GM23338 (cell line): ENCODE measurements at regions not wholly inside any gene's neighbourhood (a gene's known extent, or its start where the extent isn't known, plus 50 kb on each side); places are given as distances from the start of the nearest gene placed in this dataset.

Experiments
- ATAC-seq: fragments of 200-7000 bp; cut with Tn5 transposase; 3 replicates; pipeline ENCODE4 v1.9.1; 2020
- DNase-seq: peaks from one replicate; pipeline ENCODE4 v3.0.0-alpha.2; 2015; ENCODE audit warnings: low spot score
- H2AFZ ChIP-seq: fragments of 200-600 bp; sonication (generic); 2 replicates; pipeline ENCODE4 v1.8.0; 2016; ENCODE audit warnings: antibody characterized with exemption, mild to moderate bottlenecking, moderate library complexity
- H3F3A ChIP-seq: fragments of 200-600 bp; sonication (generic); replicated peaks from 2 replicates; pipeline ENCODE4 v1.8.0; 2017; ENCODE audit warnings: antibody characterized with exemption, mixed run types, low read depth
- H3K27ac ChIP-seq: fragments of 200-600 bp; sonication (generic); 2 replicates; pipeline ENCODE4 v1.6.1; 2016; ENCODE audit warnings: low read depth
- H3K27me3 ChIP-seq: fragments of 200-600 bp; sonication (generic); 2 replicates; pipeline ENCODE4 v1.8.0; 2016; ENCODE audit warnings: mild to moderate bottlenecking, mixed run types, moderate library complexity; ENCODE audit not compliant: insufficient read depth
- H3K36me3 ChIP-seq: fragments of 200-600 bp; sonication (generic); 2 replicates; pipeline ENCODE4 v1.8.0; 2016; ENCODE audit warnings: mild to moderate bottlenecking; ENCODE audit not compliant: insufficient read depth
- H3K4me1 ChIP-seq: fragments of 200-600 bp; sonication (generic); 2 replicates; pipeline ENCODE4 v1.8.0; 2016; ENCODE audit warnings: mild to moderate bottlenecking, moderate library complexity; ENCODE audit not compliant: insufficient read depth
- H3K4me2 ChIP-seq: fragments of 200-600 bp; sonication (generic); 2 replicates; pipeline ENCODE4 v1.7.1; 2017; ENCODE audit warnings: mixed run types
- H3K4me3 ChIP-seq: fragments of 200-600 bp; sonication (generic); 2 replicates; pipeline ENCODE4 v1.6.1; 2016; ENCODE audit warnings: mixed run types
- H3K79me2 ChIP-seq: fragments of 200-600 bp; sonication (generic); replicated peaks from 2 replicates; pipeline ENCODE4 v1.8.0; 2017; ENCODE audit warnings: mild to moderate bottlenecking; ENCODE audit not compliant: insufficient read depth
- H3K9me2 ChIP-seq: fragments of 200-600 bp; sonication (generic); 2 replicates; pipeline ENCODE4 v1.8.0; 2017; ENCODE audit not compliant: insufficient read depth
- H4K20me1 ChIP-seq: fragments of 200-600 bp; sonication (generic); replicated peaks from 2 replicates; pipeline ENCODE4 v1.8.0; 2017; ENCODE audit warnings: mild to moderate bottlenecking; ENCODE audit not compliant: insufficient read depth
- H3K27ac Mint-ChIP-seq: 2 replicates; pipeline ENCODE4 v1.8.0; 2020; ENCODE audit warnings: inconsistent platforms, mild to moderate bottlenecking, moderate library complexity, mixed read lengths
- H3K27me3 Mint-ChIP-seq: 3 replicates; pipeline ENCODE4 v1.8.0; 2022; ENCODE audit warnings: low read depth, mild to moderate bottlenecking, moderate library complexity, mixed read lengths, inconsistent platforms; ENCODE audit not compliant: insufficient read depth, poor library complexity
- H3K36me3 Mint-ChIP-seq: 3 replicates; pipeline ENCODE4 v1.8.0; 2021; ENCODE audit warnings: low read depth, mild to moderate bottlenecking, inconsistent platforms, moderate library complexity, mixed read lengths
- H3K4me1 Mint-ChIP-seq: 3 replicates; pipeline ENCODE4 v1.8.0; 2020; ENCODE audit warnings: mild to moderate bottlenecking, inconsistent platforms, mixed read lengths
- H3K4me3 Mint-ChIP-seq: 3 replicates; pipeline ENCODE4 v1.8.0; 2021; ENCODE audit warnings: moderate library complexity, mild to moderate bottlenecking, inconsistent platforms, mixed read lengths
- H3K9me3 Mint-ChIP-seq: 3 replicates; pipeline ENCODE4 v1.8.0; 2020; ENCODE audit warnings: moderate library complexity, mild to moderate bottlenecking, inconsistent platforms, mixed read lengths
- CREB1 ChIP-seq: fragments of 250-450 bp; sonication (Bioruptor Pico); IDR thresholded peaks from 2 replicates; pipeline ENCODE4 v1.5.0; 2020; ENCODE audit warnings: low read depth, mild to moderate bottlenecking, moderate library complexity
- EZH2phosphoT487 ChIP-seq: fragments of 200-600 bp; sonication (generic); IDR thresholded peaks from one replicate; pipeline ENCODE4 v1.8.1; 2018; ENCODE audit warnings: antibody characterized with exemption; ENCODE audit not compliant: unreplicated experiment
- STAT1 ChIP-seq: IDR thresholded peaks from one replicate; pipeline ENCODE4 v1.6.1; 2016; ENCODE audit warnings: antibody characterized with exemption; ENCODE audit not compliant: unreplicated experiment
- ZNF114 ChIP-seq: fragments of 250-450 bp; sonication (Bioruptor Pico); IDR thresholded peaks from 2 replicates; pipeline ENCODE4 v1.5.0; 2020; ENCODE audit warnings: mild to moderate bottlenecking, moderate library complexity
- ZNF331 ChIP-seq: fragments of 250-450 bp; sonication (Bioruptor Pico); IDR thresholded peaks from 2 replicates; pipeline ENCODE4 v1.5.0; 2020; ENCODE audit warnings: low read depth, mild to moderate bottlenecking, moderate library complexity
- TF ChIP-seq, protein P1 (sequence below): IDR thresholded peaks from one replicate; pipeline ENCODE4 v1.6.1; 2018; ENCODE audit warnings: antibody characterized with exemption; ENCODE audit not compliant: unreplicated experiment
- TF ChIP-seq, protein P2 (sequence below): IDR thresholded peaks from 2 replicates; pipeline ENCODE4 v1.6.1; 2016; ENCODE audit warnings: antibody characterized with exemption
- TF ChIP-seq, protein P3 (sequence below): fragments of 250-450 bp; sonication (Bioruptor Pico); IDR thresholded peaks from 2 replicates; pipeline ENCODE4 v1.5.0; 2020; ENCODE audit warnings: mild to moderate bottlenecking, moderate library complexity

DNA sequence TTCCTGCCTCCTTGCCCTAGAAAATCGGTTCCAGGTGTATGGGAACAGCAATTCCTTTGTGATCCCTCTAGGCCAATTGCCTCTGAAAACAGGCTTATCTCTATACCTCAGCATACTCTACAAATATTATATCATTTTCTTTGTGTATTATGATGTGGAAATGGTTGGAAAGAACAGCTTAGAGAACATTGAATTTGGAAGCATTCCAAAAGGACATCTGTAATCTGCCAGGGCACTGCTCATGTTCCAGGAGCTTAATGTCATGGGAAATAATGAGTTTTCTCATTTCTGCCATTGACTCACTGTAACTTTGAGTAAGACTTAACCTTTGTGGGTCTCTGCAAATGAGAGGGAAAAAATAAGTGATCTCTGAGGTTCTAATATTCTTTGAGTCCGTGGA lies 147.3 kb downstream of the UFM1 start (continued):
- TF ChIP-seq, protein P1, sequence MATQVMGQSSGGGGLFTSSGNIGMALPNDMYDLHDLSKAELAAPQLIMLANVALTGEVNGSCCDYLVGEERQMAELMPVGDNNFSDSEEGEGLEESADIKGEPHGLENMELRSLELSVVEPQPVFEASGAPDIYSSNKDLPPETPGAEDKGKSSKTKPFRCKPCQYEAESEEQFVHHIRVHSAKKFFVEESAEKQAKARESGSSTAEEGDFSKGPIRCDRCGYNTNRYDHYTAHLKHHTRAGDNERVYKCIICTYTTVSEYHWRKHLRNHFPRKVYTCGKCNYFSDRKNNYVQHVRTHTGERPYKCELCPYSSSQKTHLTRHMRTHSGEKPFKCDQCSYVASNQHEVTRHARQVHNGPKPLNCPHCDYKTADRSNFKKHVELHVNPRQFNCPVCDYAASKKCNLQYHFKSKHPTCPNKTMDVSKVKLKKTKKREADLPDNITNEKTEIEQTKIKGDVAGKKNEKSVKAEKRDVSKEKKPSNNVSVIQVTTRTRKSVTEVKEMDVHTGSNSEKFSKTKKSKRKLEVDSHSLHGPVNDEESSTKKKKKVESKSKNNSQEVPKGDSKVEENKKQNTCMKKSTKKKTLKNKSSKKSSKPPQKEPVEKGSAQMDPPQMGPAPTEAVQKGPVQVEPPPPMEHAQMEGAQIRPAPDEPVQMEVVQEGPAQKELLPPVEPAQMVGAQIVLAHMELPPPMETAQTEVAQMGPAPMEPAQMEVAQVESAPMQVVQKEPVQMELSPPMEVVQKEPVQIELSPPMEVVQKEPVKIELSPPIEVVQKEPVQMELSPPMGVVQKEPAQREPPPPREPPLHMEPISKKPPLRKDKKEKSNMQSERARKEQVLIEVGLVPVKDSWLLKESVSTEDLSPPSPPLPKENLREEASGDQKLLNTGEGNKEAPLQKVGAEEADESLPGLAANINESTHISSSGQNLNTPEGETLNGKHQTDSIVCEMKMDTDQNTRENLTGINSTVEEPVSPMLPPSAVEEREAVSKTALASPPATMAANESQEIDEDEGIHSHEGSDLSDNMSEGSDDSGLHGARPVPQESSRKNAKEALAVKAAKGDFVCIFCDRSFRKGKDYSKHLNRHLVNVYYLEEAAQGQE = no peak
- TF ChIP-seq STAT1 = no peak
- no peak for TF ChIP-seq ZNF331 (CRISPR knock-in tag)
- TF ChIP-seq, protein P2, sequence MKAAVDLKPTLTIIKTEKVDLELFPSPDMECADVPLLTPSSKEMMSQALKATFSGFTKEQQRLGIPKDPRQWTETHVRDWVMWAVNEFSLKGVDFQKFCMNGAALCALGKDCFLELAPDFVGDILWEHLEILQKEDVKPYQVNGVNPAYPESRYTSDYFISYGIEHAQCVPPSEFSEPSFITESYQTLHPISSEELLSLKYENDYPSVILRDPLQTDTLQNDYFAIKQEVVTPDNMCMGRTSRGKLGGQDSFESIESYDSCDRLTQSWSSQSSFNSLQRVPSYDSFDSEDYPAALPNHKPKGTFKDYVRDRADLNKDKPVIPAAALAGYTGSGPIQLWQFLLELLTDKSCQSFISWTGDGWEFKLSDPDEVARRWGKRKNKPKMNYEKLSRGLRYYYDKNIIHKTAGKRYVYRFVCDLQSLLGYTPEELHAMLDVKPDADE = no peak
- no peak for TF ChIP-seq CREB1 (CRISPR knock-in tag)

DNA sequence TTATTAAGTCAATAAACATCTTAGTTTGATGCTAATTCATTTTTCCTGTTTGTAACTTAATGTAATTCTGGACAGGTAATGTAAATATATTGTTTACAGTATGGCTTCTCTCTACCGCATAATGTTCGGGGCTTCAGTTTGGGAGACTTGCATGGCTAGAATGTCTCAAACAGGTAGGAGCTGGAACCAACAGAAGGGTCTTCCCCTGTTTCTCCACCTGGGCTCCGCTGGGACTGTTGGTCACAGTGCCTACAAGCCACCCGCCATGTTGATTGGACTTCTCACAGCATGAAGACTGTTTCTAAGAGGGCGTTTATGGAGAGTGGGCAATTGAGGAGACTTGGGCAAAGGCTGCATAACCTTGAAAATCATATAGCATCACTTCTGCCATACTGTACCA lies 148.6 kb downstream of the UFM1 start:
- no peaks in the 10 kb centered on the region for H3K4me1 ChIP-seq
- peaks cover 6% of the 10 kb centered on the region; the same call in 1 of the 2 replicates for H3K9me2 ChIP-seq
- DNase-seq (no peak), ATAC-seq (no peak)
- no peak overlapping the region for H3K4me3 Mint-ChIP-seq
- TF ChIP-seq EZH2phosphoT487 (no peak), ZNF114 (CRISPR knock-in tag) (no peak), CREB1 (CRISPR knock-in tag) (no peak)
- TF ChIP-seq, protein P3, sequence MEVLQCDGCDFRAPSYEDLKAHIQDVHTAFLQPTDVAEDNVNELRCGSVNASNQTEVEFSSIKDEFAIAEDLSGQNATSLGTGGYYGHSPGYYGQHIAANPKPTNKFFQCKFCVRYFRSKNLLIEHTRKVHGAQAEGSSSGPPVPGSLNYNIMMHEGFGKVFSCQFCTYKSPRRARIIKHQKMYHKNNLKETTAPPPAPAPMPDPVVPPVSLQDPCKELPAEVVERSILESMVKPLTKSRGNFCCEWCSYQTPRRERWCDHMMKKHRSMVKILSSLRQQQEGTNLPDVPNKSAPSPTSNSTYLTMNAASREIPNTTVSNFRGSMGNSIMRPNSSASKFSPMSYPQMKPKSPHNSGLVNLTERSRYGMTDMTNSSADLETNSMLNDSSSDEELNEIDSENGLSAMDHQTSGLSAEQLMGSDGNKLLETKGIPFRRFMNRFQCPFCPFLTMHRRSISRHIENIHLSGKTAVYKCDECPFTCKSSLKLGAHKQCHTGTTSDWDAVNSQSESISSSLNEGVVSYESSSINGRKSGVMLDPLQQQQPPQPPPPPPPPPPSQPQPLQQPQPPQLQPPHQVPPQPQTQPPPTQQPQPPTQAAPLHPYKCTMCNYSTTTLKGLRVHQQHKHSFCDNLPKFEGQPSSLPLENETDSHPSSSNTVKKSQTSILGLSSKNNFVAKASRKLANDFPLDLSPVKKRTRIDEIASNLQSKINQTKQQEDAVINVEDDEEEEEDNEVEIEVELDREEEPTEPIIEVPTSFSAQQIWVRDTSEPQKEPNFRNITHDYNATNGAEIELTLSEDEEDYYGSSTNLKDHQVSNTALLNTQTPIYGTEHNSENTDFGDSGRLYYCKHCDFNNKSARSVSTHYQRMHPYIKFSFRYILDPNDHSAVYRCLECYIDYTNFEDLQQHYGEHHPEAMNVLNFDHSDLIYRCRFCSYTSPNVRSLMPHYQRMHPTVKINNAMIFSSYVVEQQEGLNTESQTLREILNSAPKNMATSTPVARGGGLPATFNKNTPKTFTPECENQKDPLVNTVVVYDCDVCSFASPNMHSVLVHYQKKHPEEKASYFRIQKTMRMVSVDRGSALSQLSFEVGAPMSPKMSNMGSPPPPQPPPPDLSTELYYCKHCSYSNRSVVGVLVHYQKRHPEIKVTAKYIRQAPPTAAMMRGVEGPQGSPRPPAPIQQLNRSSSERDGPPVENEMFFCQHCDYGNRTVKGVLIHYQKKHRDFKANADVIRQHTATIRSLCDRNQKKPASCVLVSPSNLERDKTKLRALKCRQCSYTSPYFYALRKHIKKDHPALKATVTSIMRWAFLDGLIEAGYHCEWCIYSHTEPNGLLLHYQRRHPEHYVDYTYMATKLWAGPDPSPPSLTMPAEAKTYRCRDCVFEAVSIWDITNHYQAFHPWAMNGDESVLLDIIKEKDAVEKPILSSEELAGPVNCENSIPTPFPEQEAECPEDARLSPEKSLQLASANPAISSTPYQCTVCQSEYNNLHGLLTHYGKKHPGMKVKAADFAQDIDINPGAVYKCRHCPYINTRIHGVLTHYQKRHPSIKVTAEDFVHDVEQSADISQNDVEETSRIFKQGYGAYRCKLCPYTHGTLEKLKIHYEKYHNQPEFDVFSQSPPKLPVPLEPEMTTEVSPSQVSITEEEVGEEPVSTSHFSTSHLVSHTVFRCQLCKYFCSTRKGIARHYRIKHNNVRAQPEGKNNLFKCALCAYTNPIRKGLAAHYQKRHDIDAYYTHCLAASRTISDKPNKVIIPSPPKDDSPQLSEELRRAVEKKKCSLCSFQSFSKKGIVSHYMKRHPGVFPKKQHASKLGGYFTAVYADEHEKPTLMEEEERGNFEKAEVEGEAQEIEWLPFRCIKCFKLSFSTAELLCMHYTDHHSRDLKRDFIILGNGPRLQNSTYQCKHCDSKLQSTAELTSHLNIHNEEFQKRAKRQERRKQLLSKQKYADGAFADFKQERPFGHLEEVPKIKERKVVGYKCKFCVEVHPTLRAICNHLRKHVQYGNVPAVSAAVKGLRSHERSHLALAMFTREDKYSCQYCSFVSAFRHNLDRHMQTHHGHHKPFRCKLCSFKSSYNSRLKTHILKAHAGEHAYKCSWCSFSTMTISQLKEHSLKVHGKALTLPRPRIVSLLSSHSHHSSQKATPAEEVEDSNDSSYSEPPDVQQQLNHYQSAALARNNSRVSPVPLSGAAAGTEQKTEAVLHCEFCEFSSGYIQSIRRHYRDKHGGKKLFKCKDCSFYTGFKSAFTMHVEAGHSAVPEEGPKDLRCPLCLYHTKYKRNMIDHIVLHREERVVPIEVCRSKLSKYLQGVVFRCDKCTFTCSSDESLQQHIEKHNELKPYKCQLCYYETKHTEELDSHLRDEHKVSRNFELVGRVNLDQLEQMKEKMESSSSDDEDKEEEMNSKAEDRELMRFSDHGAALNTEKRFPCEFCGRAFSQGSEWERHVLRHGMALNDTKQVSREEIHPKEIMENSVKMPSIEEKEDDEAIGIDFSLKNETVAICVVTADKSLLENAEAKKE (CRISPR knock-in tag) = no peak
- no peak overlapping the region; the same call in 1 of the 2 replicates for H3K27ac Mint-ChIP-seq
- H3K36me3 Mint-ChIP-seq = no peaks in the 10 kb centered on the region; the same call in 2 of the 3 replicates
- H3F3A ChIP-seq = no peaks in the 10 kb centered on the region
- H3K4me1 Mint-ChIP-seq = 0 out of 3 replicates have a peak, but pooled peaks cover 3% of the 10 kb centered on the region
- H2AFZ ChIP-seq = no peak overlapping the region
- no peaks in the 10 kb centered on the region for H4K20me1 ChIP-seq
- no peaks in the 10 kb centered on the region for H3K36me3 ChIP-seq
- no peak overlapping the region for H3K4me2 ChIP-seq
- no peaks in the 10 kb centered on the region for H3K27me3 Mint-ChIP-seq
- no peak overlapping the region for H3K4me3 ChIP-seq
- H3K9me3 Mint-ChIP-seq = no peaks in the 10 kb centered on the region
- no peak overlapping the region for H3K27ac ChIP-seq
- H3K79me2 ChIP-seq = no peaks in the 10 kb centered on the region
- H3K27me3 ChIP-seq = no peaks in the 10 kb centered on the region
